ENCODE measurements at regions not wholly inside any gene's neighbourhood (a gene's known extent, or its start where the extent isn't known, plus 50 kb on each side); places are given as distances from the start of the nearest gene placed in this dataset.

DNA sequence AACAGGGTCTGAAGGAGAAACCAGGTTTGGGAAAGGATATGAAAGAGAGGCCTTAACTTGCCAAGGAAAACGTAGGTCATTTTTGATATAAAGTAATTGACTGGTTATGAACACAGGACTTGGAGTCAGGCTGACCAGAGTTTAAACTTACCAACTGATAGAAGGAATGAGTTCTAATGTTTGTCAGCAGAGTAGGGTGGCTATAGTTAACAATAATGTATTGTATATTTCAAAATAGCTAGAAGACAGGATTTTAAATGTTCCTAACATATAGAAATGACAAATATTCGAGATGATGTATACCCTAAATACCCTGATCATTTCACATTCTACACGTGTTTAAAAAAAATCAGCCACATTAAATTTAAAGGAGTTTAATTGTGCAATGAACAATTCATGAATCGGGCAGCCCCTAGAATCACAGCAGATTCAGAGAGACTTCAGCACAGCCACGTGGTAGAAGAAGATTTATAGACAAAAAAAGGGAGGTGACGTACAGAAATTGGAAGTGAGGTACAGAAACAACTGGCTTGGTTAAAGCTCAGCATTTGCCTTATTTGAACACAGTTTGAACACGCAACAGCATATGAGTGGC lies 52.5 kb upstream of the PLEKHG7 start:
- H3K27ac ChIP-seq = no peak overlapping the region
- TF ChIP-seq ZFX (IDR thresholded peaks at IDR 0.05) = no peak
- TF ChIP-seq, protein P1, sequence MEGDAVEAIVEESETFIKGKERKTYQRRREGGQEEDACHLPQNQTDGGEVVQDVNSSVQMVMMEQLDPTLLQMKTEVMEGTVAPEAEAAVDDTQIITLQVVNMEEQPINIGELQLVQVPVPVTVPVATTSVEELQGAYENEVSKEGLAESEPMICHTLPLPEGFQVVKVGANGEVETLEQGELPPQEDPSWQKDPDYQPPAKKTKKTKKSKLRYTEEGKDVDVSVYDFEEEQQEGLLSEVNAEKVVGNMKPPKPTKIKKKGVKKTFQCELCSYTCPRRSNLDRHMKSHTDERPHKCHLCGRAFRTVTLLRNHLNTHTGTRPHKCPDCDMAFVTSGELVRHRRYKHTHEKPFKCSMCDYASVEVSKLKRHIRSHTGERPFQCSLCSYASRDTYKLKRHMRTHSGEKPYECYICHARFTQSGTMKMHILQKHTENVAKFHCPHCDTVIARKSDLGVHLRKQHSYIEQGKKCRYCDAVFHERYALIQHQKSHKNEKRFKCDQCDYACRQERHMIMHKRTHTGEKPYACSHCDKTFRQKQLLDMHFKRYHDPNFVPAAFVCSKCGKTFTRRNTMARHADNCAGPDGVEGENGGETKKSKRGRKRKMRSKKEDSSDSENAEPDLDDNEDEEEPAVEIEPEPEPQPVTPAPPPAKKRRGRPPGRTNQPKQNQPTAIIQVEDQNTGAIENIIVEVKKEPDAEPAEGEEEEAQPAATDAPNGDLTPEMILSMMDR (conservative IDR thresholded peaks at IDR 0.05) = peak; percentile 59

DNA sequence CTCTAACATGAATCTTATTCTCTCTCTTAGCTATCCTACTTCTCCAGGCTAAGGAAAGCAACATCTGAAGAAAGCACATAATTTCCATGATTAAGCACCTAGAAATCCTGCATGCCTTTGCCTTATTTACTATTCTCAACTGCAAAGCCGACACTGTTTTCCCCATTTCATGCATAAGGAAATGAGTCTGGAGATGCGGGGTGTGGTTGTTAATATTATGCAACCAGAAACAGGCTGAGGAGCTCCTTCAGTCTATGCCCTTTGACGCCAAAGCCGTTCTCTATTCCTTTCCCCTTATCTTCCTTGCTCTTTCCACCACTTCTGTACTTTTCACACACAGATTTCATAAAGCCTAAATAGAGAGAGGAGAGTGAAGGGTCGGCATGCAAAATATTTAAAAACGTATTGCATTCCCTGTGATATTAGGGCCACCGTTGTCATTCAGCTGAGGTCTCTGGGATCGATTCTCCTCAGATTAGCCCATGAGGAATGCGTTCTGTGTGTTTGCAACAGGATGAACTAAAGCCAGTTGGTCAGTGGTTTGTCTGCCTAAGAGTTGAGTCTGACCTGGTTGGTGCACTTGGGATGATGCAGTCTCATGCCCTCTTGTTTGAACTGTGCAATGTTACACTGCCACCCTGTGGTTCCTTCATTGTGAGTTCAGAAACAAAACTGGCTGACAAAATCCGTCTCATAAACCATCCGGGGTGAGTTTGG lies 53.1 kb upstream of the PLEKHG7 start:
- no peak overlapping the region for H3K27ac ChIP-seq
- TF ChIP-seq, protein P1 (conservative IDR thresholded peaks at IDR 0.05) = peak; percentile 81
- no peak for TF ChIP-seq ZFX (IDR thresholded peaks at IDR 0.05)

DNA sequence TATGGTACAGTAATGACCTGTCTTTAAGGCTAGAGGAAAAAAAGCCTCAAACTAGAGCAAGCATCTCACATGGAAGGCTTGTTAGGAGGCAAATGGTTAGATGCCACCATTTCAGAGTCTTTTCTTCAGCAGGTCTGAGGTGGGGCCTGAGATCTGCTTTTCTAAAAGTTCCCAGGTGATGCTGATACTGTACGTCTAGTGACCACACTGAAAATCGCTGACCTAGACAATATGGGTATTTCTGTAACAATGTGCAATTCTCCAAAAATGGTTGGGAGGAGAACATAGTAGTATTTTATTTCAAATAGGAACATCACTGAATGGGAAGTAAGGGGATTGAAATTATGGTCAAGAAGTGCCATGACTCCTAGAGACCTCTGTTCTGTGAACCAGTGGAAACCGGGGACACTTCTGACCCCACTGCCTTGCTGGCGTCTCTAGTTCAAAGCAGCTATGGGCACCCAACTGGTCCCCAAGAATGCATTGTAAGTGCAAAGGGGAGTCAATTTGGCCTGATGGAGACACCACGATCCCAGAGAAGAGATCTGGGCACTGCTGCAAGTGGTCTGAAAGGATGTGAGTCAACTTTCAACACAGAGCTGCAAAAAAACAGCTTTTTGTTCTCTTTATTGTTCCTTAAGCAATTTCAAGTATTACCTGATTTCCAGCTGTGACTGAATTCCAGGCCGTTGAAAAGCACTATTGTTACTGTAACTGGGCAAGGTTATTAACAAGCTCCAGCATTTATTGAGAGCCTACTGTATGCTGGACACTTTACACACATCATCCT lies 54.4 kb upstream of the PLEKHG7 start:
- H3K27ac ChIP-seq = no peak overlapping the region

DNA sequence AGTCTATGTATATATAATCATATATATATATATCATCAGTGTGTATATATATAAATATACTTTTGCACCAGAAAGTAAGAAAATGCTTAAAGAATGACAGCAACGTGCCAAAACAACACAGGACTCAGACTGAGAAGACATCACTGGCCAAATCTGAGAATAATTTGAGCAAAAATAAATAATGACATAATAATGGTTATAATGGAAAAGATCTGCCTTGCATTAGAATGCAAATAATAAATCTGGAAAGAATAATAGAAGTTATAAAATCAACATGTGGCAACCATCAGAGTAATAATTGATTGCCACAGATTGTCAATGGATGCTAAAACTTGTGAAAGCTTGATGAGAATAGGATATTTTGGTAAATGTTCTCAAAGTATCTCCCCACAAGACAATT lies 61.5 kb upstream of the PLEKHG7 start:
- H3K27ac ChIP-seq = no peak overlapping the region
- no peak for TF ChIP-seq ZFX (IDR thresholded peaks at IDR 0.05)
- TF ChIP-seq, protein P1 (conservative IDR thresholded peaks at IDR 0.05) = no peak

More for the DNA sequence above, 54.4 kb upstream of the PLEKHG7 start:
- no peak for TF ChIP-seq ZFX (IDR thresholded peaks at IDR 0.05)
- TF ChIP-seq, protein P1 (conservative IDR thresholded peaks at IDR 0.05) = no peak

DNA sequence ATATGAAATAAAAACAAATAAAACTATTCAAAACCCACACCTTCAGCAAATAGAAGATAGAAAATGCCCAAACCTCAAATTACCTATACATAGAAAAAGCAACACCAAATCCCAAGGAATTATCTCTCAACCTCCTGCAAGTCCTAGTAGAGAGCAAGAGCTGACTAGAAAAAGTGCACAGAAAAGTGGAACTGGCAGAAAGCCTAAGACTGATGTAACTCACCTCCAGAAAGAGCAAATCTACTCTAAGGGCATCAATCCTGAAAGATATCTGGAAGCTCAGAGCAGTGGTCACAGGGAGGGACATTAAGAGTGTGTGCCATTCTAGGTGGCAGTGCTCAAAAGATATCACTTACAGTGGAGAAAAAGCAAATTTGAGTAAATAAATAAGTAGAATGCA lies 62.1 kb upstream of the PLEKHG7 start:
- no peak overlapping the region for H3K27ac ChIP-seq
- TF ChIP-seq, protein P1 (conservative IDR thresholded peaks at IDR 0.05) = no peak
- no peak for TF ChIP-seq ZFX (IDR thresholded peaks at IDR 0.05)

DNA sequence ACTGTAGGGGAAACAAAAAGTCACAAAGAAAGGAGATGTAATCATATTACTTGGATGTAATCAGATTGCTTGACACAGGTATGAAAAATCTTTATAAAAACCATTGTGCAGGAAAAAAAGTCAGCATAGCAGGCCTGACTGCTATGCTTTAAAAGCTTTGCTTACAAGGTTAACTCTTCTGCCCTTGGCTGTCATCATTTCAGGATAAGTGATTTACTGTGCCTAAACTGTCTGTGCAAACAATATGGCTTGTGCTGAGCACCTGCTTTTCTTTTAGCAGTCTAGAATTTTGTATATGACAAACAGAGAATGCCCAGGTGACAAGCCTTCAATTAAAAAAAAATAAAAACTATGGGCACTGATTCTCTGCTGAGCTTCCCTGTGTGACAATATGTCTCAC lies 63.8 kb upstream of the PLEKHG7 start:
- no peak overlapping the region for H3K27ac ChIP-seq
- TF ChIP-seq, protein P1 (conservative IDR thresholded peaks at IDR 0.05) = no peak
- no peak for TF ChIP-seq ZFX (IDR thresholded peaks at IDR 0.05)

DNA sequence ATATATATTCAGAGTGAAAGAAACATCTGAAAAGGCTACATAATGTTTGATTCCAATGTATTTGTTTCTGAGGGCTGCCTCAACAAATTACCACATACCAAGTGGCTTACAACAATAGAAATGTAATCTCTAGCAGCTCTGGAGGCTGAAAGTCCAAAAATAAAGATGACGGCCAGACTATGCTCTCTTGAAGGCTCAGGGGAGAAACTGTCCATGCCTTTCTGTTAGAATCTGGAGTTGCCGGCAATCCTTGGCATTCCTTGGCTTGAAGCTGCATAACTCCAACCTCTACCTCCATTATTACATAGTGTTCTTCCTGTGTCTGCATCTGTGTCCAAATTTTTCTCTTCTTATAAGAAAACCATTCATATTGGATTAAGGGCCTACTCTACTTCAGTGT lies 68.1 kb upstream of the PLEKHG7 start:
- TF ChIP-seq, protein P1 (conservative IDR thresholded peaks at IDR 0.05) = no peak
- no peak for TF ChIP-seq ZFX (IDR thresholded peaks at IDR 0.05)
- H3K27ac ChIP-seq = no peak overlapping the region
